Kasumi-1 (cell line): ENCODE measurements at regions not wholly inside any gene's neighbourhood (a gene's known extent, or its start where the extent isn't known, plus 50 kb on each side); places are given as distances from the start of the nearest gene placed in this dataset.

Experiments used
- DNase-seq, 2 experiments: peaks; one replicate each; lab custom pipeline; 2025; lab: John Stamatoyannopoulos, UW

DNA sequence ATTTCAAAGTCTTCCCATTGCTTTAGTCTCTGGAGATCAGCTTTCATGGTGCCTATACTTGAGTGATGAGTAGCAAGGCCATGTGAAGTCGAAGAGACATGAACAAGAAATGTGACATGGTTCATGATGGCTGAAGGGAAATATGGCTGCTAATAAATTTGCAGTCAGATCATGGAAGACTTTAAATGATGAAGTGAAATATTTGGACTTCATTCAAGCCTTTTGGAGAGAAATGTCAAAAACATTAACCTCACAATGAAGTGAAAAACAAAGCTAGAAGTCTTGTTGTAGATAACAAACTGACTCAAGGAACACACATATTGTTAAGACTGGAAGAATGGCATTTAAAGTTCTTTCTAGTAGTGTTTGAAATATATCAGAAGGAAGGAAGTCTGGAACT lies 120.3 kb upstream of the CCDC54 start:
- DNase-seq: no peak

DNA sequence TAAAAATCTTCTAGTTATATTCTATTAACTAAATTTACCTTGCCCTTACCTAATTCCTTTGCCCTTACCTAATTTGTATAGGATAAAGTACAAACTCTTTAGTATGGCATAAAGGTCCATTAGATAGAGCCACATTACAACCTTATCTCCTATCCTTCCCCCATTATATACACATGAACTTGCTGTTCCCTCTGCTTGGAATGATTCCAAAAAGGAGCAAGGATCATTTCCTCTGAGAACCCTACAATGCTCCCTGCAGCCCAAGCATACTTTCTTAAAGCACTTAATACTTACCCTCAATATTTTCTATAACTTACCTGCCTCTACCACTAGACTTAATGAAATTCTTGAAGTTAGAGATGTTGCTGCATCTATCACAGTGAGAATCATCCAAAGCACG lies 118.9 kb upstream of the CCDC54 start:
- no peak for DNase-seq

GRCh38 chr3:107260207-107260606 lies 117.0 kb upstream of the CCDC54 start:
- no peak for DNase-seq

GRCh38 chr3:107263269-107264021 lies 113.8 kb upstream of the CCDC54 start:
- DNase-seq: no peak

DNA sequence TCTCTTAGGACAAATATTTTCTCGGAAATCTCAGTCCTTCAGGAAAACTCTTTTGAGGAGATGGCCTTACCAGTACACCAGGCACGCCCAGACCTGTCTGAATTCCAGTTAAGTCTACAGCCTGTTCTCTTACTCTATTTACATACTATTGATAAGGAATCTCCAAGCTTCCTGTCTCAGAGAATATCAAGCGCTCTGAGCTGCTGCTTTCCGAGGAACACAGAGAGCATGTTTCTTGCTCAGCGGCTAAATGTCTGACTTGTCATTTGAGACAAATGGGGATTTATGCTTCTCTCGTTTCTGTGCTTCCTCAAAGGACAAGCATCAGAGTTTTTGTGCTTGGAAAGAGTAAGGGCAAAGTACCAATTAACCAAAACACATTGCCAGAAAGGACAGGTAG lies 112.4 kb upstream of the CCDC54 start:
- DNase-seq: no peak

- no peak for DNase-seq
These were observed 111.7 kb upstream of the CCDC54 start for GRCh38 chr3:107265526-107265925.

DNA sequence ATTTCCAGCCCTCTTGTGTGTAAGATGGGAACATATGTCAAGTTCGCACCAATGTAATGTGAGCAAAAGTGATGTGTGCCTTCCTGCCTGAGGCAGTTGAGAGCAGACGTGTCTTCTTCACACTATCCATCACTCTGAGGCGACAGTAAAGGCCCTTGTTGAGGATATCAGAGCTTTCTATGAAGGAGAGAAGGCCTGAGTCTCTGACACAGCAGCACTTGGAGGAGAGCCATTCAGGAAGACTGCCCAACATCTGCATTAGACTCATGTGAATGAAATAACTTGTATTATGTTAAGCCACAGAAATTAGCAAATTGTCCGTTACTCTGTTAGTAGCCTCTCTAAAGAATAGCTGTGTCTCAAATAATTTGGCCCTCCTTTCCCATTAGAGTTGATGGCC lies 108.8 kb upstream of the CCDC54 start:
- no peak for DNase-seq

DNA sequence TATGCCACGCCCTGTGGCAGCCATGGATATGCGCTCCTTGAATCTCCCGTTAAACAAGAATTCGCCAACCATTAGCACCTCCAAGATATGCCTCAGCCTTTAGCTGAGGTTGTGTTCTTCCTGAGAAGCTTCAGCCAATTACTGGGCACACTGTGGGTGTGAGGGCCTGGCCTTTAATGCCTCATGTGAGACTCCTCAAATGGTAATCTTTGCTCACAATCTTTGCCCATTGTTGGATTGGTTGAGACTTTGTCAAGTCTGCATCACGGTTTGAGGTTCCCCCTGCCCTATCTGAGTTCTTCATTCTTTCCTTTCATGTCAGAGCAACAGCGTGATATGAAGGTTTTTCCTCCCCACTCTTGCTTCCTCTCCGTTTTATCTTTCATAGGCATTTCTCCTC lies 108.1 kb upstream of the CCDC54 start:
- DNase-seq: no peak

DNA sequence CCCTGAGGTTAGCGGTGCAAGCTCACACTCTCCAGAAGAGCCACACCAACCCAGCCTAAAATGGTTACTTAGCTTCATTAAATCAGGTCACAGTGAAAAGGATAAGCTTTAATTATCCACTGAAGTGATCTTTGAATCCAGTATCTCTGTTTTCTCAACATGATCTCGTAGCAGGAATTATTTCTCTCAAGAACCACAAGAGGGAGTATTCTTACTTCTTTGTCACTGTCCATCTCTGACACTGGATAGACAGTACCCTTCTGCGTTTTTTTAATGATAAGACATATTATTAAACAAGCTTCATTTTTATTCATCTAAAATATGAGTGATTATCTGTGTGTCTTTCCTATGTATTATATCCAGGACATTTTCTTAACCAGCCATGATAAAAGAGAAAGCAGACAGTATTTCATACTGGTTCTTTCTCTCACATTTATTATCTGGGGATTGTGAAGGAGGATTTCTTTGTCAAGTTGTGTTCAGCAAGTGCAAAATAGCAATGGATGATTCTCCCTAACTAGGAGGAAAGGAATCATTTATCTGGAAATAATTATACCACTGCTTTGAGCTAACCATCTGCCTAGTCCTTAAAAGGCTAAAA lies 105.4 kb upstream of the CCDC54 start:
- peak; percentile 72 to 86 for DNase-seq

GRCh38 chr3:107272471-107272870 lies 104.8 kb upstream of the CCDC54 start:
- no peak for DNase-seq

- DNase-seq: no peak
These were observed 104.4 kb upstream of the CCDC54 start for GRCh38 chr3:107272885-107273284.

- DNase-seq: no peak
These were observed 103.5 kb upstream of the CCDC54 start for GRCh38 chr3:107273771-107274170.

DNA sequence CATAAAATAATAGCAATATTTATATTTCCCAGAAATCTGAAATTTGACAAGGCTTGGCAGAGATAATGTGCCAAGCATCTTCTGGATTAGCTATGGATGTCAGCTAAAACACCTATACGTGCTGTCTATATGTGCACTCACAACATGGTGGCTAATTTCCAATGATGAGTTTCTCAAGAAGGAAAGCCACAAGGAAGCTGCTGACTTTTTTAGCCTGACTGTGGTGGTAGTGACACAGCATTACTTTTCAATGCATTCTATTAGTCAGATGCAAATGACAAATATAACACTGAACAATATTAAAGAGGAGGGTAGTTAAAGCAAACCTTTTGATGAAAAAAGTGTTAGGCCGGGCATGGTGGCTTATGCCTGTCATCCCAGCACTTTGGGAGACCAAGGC lies 101.7 kb upstream of the CCDC54 start:
- no peak for DNase-seq

- DNase-seq: no peak
These were observed 93.3 kb upstream of the CCDC54 start for GRCh38 chr3:107283948-107284347.

GRCh38 chr3:107284612-107285011 lies 92.6 kb upstream of the CCDC54 start:
- DNase-seq: no peak

GRCh38 chr3:107285197-107285596 lies 92.0 kb upstream of the CCDC54 start:
- DNase-seq: no peak

- DNase-seq: no peak
These were observed 87.9 kb upstream of the CCDC54 start for GRCh38 chr3:107289354-107289753.

DNA sequence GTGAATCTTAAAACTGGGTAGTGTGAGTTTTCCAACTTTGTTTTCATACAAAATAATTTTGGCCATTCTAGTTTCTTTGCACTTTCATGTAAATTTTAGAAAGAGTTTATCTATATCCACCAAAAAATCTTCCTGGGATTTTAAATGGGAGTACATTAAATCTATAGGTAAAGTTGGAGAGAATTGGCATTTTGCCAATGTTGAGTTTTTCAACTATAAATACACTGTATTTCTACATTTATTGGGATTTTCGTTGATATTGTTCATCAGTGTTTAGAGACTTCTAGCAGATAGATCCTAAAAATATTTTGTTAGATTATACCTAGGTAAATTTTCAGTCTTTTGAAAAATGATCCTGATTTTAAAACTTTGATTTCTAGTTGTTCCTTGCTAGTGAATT lies 83.1 kb upstream of the CCDC54 start:
- no peak for DNase-seq

- DNase-seq: no peak
These were observed 79.6 kb upstream of the CCDC54 start for GRCh38 chr3:107297597-107297996.

GRCh38 chr3:107307205-107307604 lies 70.0 kb upstream of the CCDC54 start:
- no peak for DNase-seq

DNA sequence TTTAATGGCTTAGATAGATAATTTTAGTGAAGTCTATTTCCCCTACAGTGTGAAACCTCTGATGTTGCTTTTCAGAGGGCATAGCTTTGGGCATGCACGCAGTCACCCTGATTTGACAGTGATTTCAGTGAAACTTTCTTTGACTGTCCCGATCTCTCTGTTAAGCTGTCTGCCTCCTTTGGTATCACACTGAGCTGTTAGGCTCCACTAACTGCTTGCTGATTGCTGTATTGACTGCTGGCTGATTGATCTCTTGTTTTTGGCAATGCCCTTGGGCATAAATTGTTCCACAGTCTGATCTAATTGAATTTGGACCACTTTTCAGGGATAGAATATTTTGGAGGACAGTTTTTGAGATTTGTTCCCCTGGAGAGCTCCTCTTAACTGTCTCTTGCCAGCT lies 68.5 kb upstream of the CCDC54 start:
- no peak for DNase-seq

DNA sequence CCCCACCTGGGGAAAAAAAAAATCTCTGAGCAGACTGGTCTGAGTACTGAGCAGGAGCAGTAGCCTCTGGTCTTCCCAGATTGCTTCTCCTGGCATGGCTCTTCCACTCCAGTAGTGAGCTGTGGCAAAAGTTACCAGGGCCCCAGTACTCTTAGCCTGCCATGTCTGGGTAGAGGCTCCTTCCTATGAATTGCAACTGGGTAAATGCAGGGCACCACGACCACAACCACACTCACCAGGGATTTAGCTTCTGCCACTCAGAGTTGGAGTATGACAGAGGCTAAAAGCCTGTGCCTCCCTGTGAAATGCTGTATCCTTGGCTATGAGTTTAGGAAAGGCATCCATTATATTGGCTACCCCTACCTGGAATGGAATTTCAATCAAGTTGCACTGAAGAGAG lies 67.9 kb upstream of the CCDC54 start:
- DNase-seq: no peak

DNA sequence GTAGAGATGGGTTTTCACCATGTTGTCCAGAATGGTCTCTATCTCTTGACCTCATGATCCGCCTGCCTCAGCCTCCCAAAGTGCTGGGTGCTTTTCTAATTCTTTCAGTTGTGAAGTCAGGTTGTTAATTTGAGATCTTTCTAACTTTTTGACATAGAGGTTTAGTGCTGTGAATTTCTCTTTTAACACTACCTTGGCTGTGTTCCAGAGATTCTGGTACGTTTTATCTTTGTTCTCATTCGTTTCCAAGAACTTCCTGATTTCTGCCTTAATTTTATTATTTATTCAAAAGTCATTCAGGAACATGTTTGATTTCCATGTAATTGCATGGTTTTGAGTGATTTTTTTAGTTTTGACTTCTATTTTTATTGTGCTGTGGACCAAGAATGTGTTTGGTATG lies 63.5 kb upstream of the CCDC54 start:
- no peak for DNase-seq

DNA sequence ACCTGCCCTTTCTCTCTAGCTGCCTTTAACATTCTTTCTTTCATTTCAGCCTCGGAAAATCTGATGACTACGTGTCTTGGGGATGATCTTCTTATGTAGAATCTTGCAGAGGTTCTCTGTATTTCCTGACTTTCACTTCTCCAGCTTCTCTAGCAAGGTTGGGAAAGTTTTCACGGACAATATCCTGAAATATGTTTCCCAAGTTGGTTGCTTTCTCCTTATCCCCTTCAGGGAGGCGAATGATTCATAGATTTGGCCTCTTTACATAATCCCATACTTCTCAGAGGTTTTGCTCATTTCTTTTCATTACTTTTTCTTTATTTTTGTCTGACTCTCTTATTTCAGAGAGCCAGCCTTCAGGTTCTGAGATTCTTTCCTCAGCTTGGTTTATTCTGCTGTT lies 62.1 kb upstream of the CCDC54 start:
- no peak for DNase-seq
